Amniotic epithelial cell (primary cell): ENCODE measurements at regions not wholly inside any gene's neighbourhood (a gene's known extent, or its start where the extent isn't known, plus 50 kb on each side); places are given as distances from the start of the nearest gene placed in this dataset.
"Not testable (repeated sequence)": the region's sequence is repeated elsewhere in the genome, so short reads cannot be mapped to it uniquely, and the experiment has no call there.

Experiments used
- DNase-seq: peaks from one replicate; pipeline ENCODE4 v3.0.0-alpha.2; 2010; ENCODE audit warnings: low read depth

GRCh38 chr20:47441774-47442150 lies 59.9 kb upstream of the NCOA3 start:
- no peak for DNase-seq

GRCh38 chr20:47443060-47443459 lies 58.6 kb upstream of the NCOA3 start:
- not testable (repeated sequence) for DNase-seq

GRCh38 chr20:47444584-47444983 lies 57.1 kb upstream of the NCOA3 start:
- DNase-seq, result no peak

- DNase-seq, result no peak
Measured at GRCh38 chr20:47445291-47445690, 56.4 kb upstream of the NCOA3 start.

GRCh38 chr20:47447350-47448296 lies 54.1 kb upstream of the NCOA3 start:
- not testable (repeated sequence) for DNase-seq

- no peak for DNase-seq
Measured at GRCh38 chr20:47448429-47448828, 53.3 kb upstream of the NCOA3 start.

GRCh38 chr20:47451602-47451904 lies 50.1 kb upstream of the NCOA3 start:
- no peak for DNase-seq
